HG03097 (cell line): ENCODE measurements at regions not wholly inside any gene's neighbourhood (a gene's known extent, or its start where the extent isn't known, plus 50 kb on each side); places are given as distances from the start of the nearest gene placed in this dataset.

Experiments used
- ATAC-seq: cut with Tn5 transposase; IDR thresholded peaks from one replicate; pipeline ENCODE4 v1.9.1; 2021; ENCODE audit not compliant: unreplicated experiment, low FRiP score

DNA sequence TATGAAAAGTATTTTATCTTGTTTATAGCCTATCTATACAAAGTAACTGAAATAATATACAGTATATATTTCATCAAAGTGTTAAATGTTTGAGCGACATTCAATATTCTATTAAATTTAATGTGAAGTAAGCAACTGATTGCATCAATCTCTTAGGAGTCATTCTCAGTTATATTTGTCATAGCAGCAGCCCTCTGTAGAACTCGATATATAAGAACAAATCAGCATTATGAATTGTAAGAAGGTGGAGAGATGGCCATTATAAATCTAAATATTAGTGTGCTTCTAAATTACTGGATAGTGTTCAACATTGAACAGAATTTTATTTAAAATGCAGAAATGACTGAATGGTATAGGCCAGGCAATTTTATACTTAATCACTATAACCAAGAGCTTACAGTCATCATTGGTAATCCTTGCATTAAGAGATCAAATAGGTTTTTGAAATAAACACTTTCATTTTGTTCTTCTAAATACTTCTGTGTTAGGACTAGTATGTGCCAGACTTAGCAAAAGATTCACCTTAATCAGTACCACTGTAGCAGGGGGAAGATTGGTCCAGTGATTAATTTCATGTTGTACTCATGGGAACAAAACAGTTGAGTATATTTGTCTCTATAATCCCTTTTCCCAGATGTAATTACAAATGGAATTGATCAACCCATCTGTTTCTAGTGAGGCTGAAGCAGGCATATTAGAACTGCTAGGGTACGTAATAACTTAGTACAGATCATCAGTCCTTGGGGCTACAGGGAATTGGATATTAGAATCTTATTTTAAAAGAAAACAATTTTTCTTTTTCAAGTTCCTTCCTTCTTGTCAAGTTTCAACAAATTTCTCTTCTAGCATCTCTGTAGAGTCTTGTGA is 108.3 kb upstream of the TYRP1 start:
- no peak for ATAC-seq

DNA sequence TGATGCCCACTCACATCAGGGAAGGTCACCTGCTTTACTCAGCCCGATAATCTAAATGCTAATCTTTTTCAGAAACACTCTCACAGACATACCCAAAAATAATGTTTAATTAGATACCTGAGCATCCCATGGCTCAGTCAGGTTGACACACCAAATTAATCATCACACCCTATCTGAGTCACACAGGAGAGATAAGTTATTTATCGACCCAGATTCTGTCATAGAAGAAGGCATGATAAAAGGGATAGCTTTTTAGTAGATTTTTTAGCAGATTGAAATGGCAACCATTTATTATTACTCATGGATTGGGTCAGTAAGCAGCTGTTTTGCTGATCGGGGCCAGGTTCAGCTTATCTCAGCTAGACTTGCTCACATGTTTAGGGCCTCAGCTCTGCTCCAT is 97.8 kb upstream of the TYRP1 start:
- no peak for ATAC-seq

DNA sequence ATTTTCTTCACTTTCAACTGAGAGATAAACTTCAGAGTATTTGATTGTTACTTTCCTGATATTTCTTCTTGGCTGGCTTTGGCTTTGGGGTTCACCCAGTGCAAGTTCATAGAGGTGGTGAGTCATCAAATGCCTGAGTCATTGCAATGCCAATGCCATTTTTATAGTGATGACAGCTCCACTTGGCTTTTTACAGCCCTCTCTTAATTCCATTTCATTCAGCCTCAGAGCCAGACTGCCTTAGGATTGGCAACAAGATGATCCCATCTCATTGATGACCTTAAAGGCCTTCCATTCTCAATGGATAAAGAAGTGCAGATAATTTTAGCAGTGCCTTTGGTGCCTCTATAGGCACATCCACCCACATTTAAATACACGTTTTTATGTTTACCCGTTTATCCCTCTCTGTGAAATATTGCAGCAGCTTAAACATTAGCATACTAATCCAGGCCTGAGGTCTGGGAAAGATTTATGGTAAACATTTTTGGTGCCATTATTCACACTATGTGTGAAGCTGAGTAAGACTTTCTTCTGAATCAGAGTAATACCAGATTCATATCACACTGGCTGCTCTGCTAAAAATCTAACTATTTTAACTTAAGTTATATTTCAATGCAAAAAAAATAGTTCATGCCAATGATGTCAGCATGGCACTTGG is 88.9 kb upstream of the TYRP1 start:
- ATAC-seq = no peak

DNA sequence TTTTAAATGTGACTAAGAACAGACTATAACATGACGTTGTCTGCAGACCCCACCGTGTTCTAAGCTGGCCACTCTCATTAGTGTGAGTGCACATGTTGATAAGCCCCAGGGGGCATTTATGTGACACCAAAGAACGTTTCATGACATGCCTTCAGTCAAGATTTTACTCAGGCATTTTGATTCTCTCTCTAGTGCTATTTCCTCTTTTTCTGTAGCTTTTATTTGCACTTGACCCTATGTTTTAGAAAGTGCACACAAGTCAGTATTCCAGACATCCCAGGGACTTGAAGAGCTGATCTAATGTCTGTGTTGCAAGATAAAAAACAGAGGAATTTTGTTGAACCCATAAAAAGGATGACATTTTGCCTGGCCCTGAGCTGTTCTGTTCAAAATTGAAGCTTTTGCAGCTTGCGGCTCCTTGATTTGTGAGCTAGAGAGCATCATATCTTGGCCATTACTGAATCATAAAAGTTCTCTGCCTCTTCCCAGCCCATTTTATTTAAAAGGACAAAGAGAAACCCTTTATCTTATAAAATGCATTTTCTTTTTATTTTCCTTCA is 80.9 kb upstream of the TYRP1 start:
- ATAC-seq = no peak

DNA sequence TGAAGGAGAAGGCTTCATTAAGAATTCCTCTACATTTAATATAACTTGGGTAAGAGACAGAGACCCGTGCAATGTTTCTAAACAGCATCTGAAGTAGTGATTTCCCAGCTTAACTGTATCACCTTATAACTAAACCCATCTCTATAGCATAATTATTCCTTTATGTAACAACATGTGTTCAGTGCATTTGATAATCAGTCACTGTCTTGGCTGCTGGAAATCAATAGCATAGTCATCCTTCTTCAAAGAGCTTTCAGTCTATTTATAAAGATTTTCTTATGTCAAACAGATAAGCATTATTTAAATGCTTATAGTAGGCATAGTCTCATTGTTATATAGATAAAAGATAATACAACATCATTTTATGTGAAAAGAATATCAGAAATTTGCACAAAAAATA is 80.1 kb upstream of the TYRP1 start:
- ATAC-seq = no peak

DNA sequence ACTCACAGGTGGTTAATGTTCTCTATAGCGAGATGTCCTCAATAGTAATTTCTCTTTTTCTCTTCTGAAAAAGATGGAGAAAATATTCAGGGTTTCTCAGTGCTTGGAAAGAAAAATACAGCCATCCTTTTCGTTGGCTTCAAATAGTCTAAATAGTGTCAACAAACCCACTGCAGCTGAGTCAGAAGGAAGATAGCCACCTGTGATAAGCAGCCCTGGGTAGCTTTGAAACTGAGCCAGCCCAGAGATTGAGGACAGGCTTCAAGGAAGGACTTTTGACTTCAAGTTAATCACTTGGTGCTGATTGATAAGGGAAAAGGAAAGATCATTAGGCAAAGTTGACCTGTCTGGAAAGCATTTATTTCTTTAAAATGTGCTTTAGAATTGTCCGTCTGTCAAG is 78.7 kb upstream of the TYRP1 start:
- no peak for ATAC-seq

DNA sequence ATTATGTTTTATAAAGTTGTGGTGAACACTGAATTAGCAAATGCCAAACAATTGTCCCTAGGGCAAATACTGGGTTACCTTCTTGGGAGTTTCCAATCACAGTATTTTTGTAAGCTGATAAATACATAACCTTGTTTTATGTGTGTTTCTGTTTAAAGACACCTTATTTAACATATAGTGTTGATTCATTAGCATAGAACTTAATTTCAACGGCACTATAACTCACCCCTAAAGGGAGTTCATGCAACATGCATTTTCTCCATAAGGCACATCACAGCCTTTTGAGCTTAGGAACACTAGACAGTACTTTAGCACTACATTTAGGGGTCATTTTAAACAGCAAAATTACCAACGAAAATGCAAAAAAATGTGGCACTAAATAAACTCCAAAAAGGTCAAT is 74.2 kb upstream of the TYRP1 start:
- no peak for ATAC-seq

DNA sequence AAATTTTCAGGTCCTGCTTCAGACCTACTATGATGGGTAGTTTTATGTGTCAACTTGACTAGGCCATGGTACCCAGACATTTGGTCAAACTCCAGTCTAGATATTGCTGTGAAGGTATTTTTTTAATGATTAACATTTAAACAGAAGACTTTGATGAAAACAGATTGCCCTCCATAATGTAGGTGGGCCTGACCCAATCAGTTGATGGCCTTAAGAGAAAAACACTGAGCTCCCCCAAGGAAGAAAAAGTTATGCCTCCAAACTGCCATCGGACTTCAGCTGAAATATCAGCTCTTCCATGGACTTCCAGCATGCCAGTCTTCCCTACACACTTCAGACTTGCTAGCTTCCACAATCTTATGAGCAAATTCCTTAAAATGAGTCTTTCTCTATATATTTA is 67.3 kb upstream of the TYRP1 start:
- no peak for ATAC-seq

DNA sequence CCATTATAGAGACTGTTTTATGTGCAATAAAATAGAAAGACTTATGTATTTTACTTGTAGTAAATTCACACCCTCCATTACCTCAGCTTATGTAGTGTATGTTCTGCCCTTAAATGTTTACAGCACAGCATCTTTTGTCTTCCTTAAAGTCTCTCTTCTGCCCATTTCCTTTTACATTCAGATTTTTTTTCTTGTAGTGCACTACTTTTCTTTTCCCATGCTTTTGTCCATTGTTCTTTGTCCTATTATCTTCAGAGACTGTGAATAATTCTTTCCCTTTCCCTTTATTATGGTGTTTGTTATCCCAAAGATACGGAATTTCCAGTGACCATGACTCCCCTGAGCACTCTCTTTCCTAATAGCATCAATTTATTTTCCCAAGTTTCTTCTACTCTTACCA is 66.1 kb upstream of the TYRP1 start:
- no peak for ATAC-seq

DNA sequence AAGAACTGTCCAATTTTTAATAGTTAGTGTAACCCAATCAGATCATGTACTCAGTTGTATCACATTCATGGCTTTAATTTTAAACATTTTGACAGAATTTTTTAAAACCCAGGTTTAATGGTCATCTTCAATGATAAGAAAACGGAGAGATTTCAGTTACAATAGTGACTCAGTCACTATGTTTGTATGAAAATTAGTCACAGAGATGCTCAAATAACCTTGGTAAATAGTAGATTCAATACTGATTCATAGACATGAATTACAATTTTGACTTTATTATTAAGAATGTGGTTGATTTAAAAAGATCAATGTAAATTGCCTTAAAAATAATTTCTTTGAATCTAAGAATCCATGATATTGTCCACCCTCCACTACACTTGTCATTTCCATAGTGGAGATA is 64.6 kb upstream of the TYRP1 start:
- ATAC-seq = no peak

DNA sequence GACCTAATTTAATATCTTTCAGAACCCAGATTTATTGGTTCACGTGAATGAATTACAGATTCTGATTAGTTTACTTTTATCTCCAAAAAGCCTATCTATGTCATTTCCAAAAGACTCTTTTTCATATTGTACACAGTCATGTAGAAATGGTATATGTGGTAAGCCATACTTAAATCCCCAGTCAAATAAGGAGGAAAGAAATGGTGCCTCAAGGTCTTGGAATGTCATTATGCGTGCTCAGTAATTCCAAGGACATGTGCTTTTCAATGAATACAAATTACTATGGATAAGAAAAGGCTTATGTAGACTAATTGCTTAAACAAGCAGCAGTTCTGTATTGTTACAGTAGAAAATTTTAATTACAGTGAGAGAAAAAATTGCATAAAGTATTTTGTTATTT is 64.1 kb upstream of the TYRP1 start:
- no peak for ATAC-seq

DNA sequence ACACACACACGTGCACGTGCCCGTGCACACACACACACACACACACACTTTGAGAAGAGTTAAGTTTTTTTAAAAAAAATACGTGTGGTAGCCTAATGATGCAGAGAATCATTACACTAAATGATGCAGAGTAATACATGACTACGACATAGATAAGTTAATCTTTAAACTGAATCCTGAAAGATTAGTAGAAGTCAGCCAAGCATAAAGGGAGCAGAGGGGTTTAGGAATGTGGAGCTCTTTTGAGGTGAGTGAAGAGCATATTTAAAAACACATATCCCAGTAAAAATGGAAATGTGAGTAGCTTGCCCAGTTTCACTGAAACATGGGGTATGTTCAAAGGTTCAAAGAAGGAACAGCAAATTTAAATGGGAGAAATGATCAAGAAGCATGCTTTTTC is 61.3 kb upstream of the TYRP1 start:
- ATAC-seq = no peak

DNA sequence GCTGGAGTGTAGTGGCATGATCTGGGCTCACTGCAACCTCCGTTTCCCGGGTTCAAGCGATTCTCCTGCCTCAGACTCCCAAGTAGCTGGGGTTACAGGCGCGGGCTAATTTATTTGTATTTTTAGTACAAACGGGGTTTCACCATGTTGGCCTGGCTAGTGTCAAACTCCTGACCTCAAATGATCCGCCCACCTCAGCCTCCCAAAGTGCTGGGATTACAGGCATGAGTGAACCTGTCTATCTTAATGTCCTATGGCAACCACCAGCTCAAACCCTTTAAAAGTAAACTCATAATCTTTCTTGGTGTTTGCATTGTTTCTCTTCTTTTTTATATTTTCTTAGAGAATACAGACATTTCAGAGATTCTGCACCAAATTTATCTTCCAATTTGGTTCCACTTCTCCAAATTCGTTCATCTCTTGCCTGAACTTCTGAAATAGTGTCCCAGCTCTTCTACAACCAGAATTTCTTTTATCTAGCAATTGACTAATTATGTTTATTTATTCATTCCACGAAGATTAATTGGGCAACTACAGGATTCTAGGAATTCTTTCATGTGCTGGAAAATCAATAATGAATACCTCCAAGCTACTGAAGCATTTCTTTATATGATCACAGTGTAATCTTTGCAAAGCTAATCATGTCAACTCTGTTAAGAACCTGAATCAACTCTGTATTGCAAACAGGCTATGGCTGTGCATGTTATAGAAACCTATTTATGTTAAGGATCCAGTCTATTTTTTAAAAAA is 60.0 kb upstream of the TYRP1 start:
- ATAC-seq = no peak

DNA sequence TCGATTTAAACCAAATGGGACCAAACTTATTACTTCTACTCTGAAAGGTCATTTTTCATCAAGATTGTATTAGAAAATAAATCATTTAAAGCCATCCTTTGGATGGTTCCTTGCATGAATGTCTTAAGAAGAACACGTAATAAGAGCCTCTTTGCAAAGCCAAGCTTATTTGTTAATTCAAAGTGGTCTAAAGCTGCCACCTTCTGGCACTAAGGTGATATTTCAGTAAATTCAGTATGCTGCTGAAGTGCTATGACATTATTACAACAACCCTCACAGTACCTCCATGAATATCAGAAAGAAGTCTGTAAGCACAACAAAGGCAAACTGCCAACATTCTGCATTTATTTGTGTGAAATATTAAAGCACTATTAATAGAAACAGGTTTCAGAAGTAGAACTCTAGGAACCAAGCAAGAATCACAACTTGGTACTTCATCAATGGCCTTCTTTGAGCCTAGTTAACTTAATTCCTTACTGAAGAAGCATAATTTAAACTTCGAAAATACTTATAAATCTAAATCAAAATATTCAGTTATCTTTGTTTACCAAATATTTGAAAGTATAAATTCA is 53.1 kb upstream of the TYRP1 start:
- ATAC-seq = no peak

DNA sequence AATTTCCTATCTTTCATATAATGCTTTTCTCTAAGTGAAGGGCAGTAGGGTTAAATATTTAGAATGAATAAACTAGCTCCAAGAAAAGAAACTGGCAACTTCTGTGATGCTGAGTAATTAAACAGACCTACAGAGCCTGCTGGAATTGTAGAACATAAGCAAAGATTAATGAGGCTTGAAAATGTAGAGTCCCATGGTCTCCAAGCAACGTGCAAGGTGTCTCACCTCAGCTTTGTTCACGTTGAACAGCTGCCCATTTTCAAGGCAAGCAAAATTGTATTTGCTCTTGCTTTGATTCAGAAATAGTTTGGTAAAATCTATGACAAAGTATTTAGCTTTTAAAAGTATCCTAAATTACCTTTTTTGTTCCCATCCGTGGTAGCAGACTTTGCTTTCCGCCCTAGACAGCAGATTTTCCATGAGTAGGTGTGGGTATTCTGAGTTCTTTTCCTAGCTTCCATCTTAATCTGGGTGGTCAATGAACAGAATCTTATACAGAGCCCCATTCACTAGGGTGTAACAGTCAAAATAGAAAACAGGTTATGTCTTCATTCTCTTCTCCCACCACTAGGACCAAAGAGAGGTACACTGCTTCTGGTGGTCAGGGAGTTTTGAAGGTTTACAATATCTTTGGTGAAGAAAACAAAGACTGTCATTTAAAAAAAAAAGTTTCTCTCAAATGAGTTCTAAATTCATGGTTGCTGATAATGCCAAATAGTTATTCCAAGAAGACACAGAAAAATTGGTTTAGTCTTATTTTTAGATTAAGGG is 52.1 kb upstream of the TYRP1 start:
- ATAC-seq = no peak
